HEK293 (cell line): ENCODE measurements at regions not wholly inside any gene's neighbourhood (a gene's known extent, or its start where the extent isn't known, plus 50 kb on each side); places are given as distances from the start of the nearest gene placed in this dataset.
A peak's percentile ranks its signal among the peaks of the same experiment; 100 is the strongest.

Experiments
- CTCF ChIA-PET: fragments of 350-600 bp; formaldehyde crosslinking; extraction: SDS; loops from one replicate; lab custom pipeline; 2021; ENCODE audit warnings: antibody characterized with exemption; lab: Yijun Ruan, JAX
- POLR2A ChIA-PET: fragments of 300-600 bp; formaldehyde crosslinking; extraction: SDS; loops from one replicate; lab custom pipeline; 2020; ENCODE audit warnings: antibody characterized with exemption, inconsistent platforms; lab: Yijun Ruan, JAX
- H3K27ac ChIP-seq: fragments of 200-500 bp; sonication (Bioruptor generic); 2 replicates; pipeline ENCODE4 v1.5.1; 2014; ENCODE audit warnings: low read depth, low read length, control low read depth, inconsistent platforms; ENCODE audit errors: extremely low read depth
- H3K36me3 ChIP-seq, 2 experiments: fragments of 200-500 bp in 1 of 2; sonication (Bioruptor generic) in 1 of 2; 1 replicate in 1 of 2; 2 replicates in 1 of 2; pipeline ENCODE4 v1.5.1; 2014 to 2017; ENCODE audit warnings: inconsistent platforms in 2 of 2, low read length in 2 of 2; ENCODE audit not compliant: control insufficient read depth in 2 of 2, insufficient read depth in 1 of 2
- H3K4me1 ChIP-seq: fragments of 200-500 bp; sonication (Bioruptor generic); 2 replicates; pipeline ENCODE4 v1.5.1; 2014; ENCODE audit warnings: mild to moderate bottlenecking, low read length, inconsistent platforms; ENCODE audit not compliant: control insufficient read depth, insufficient read depth
- H3K4me3 ChIP-seq: 2 replicates; pipeline ENCODE4 v1.5.1; 2011; ENCODE audit warnings: low read depth, mild to moderate bottlenecking, control low read depth, low read length, moderate library complexity
- H3K9me3 ChIP-seq: fragments of 200-500 bp; sonication (Bioruptor generic); 2 replicates; pipeline ENCODE4 v1.5.1; 2014; ENCODE audit warnings: low read depth, low read length, inconsistent platforms; ENCODE audit not compliant: control insufficient read depth, insufficient read depth
- HOXD13 ChIP-seq: sonication (generic); formaldehyde crosslinking; IDR thresholded peaks from 2 replicates; pipeline ENCODE4 v1.8.0; 2022; ENCODE audit warnings: missing genetic modification reagents, borderline replicate concordance
- KLF1 ChIP-seq: fragments of 450-650 bp; formaldehyde crosslinking; IDR thresholded peaks from 2 replicates; pipeline ENCODE4 v1.5.1; 2016; ENCODE audit warnings: missing biosample characterization, missing genetic modification characterization
- KLF16 ChIP-seq: fragments of 450-650 bp; formaldehyde crosslinking; IDR thresholded peaks from 2 replicates; pipeline ENCODE4 v1.5.1; 2017; ENCODE audit warnings: missing biosample characterization, missing genetic modification characterization
- MEIS1 ChIP-seq: sonication (generic); formaldehyde crosslinking; IDR thresholded peaks from 2 replicates; pipeline ENCODE4 v1.8.1; 2022; ENCODE audit warnings: missing genetic modification reagents, mild to moderate bottlenecking, borderline replicate concordance
- RBAK ChIP-seq: fragments of 450-650 bp; formaldehyde crosslinking; IDR thresholded peaks from 2 replicates; pipeline ENCODE4 v1.5.1; 2016; ENCODE audit warnings: missing biosample characterization, missing genetic modification characterization
- REST ChIP-seq: fragments of 450-650 bp; formaldehyde crosslinking; IDR thresholded peaks from 2 replicates; pipeline ENCODE4 v1.5.1; 2016; ENCODE audit warnings: missing biosample characterization, missing genetic modification characterization
- SP3 ChIP-seq: fragments of 450-650 bp; formaldehyde crosslinking; IDR thresholded peaks from 2 replicates; pipeline ENCODE4 v1.5.1; 2016; ENCODE audit warnings: missing biosample characterization, missing genetic modification characterization
- YY1 ChIP-seq: fragments of 450-650 bp; formaldehyde crosslinking; IDR thresholded peaks from 2 replicates; pipeline ENCODE4 v1.5.1; 2018; ENCODE audit warnings: missing biosample characterization, missing genetic modification characterization
- ZBTB7A ChIP-seq: fragments of 450-650 bp; formaldehyde crosslinking; IDR thresholded peaks from 2 replicates; pipeline ENCODE4 v1.5.1; 2016; ENCODE audit warnings: low read depth, missing biosample characterization, missing genetic modification characterization
- ZFP41 ChIP-seq: fragments of 450-650 bp; formaldehyde crosslinking; IDR thresholded peaks from 2 replicates; pipeline ENCODE4 v1.5.1; 2016; ENCODE audit warnings: missing biosample characterization, missing genetic modification characterization, borderline replicate concordance
- ZNF10 ChIP-seq: fragments of 450-650 bp; formaldehyde crosslinking; IDR thresholded peaks from 2 replicates; pipeline ENCODE4 v1.5.1; 2017; ENCODE audit warnings: missing biosample characterization, missing genetic modification characterization
- ZNF169 ChIP-seq: fragments of 450-650 bp; formaldehyde crosslinking; IDR thresholded peaks from 2 replicates; pipeline ENCODE4 v1.5.1; 2016; ENCODE audit warnings: missing biosample characterization, missing genetic modification characterization
- ZNF280D ChIP-seq: fragments of 450-650 bp; formaldehyde crosslinking; IDR thresholded peaks from 2 replicates; pipeline ENCODE4 v1.5.1; 2016; ENCODE audit warnings: missing biosample characterization, missing genetic modification characterization
- ZNF292 ChIP-seq: fragments of 450-650 bp; formaldehyde crosslinking; IDR thresholded peaks from 2 replicates; pipeline ENCODE4 v1.5.1; 2016; ENCODE audit warnings: low read depth, missing biosample characterization, missing genetic modification characterization, borderline replicate concordance
- ZNF433 ChIP-seq: fragments of 450-650 bp; formaldehyde crosslinking; IDR thresholded peaks from 2 replicates; pipeline ENCODE4 v1.5.1; 2016; ENCODE audit warnings: missing biosample characterization, missing genetic modification characterization, low read depth
- ZNF449 ChIP-seq: fragments of 450-650 bp; formaldehyde crosslinking; IDR thresholded peaks from 2 replicates; pipeline ENCODE4 v1.5.1; 2017; ENCODE audit warnings: missing biosample characterization, mild to moderate bottlenecking, missing genetic modification characterization, moderate library complexity
- ZNF48 ChIP-seq: fragments of 450-650 bp; formaldehyde crosslinking; IDR thresholded peaks from 2 replicates; pipeline ENCODE4 v1.5.1; 2016; ENCODE audit warnings: missing biosample characterization, missing genetic modification characterization
- ZNF513 ChIP-seq: fragments of 450-650 bp; IDR thresholded peaks from 2 replicates; pipeline ENCODE4 v1.5.1; 2018; ENCODE audit warnings: missing biosample characterization, missing genetic modification characterization
- ZNF555 ChIP-seq: fragments of 450-650 bp; formaldehyde crosslinking; conservative IDR thresholded peaks from 2 replicates; pipeline ENCODE4 v1.5.1; 2017; ENCODE audit warnings: missing biosample characterization, mild to moderate bottlenecking, missing genetic modification characterization, inconsistent platforms
- ZNF560 ChIP-seq: fragments of 450-650 bp; formaldehyde crosslinking; IDR thresholded peaks from 2 replicates; pipeline ENCODE4 v1.5.1; 2017; ENCODE audit warnings: missing biosample characterization, missing genetic modification characterization, borderline replicate concordance
- ZNF654 ChIP-seq: fragments of 450-650 bp; formaldehyde crosslinking; IDR thresholded peaks from 2 replicates; pipeline ENCODE4 v1.5.1; 2016; ENCODE audit warnings: low read depth, missing biosample characterization, missing genetic modification characterization
- ZNF707 ChIP-seq: fragments of 450-650 bp; formaldehyde crosslinking; IDR thresholded peaks from 2 replicates; pipeline ENCODE4 v1.5.1; 2016; ENCODE audit warnings: missing biosample characterization, missing genetic modification characterization
- ZNF792 ChIP-seq: fragments of 450-650 bp; formaldehyde crosslinking; IDR thresholded peaks from 2 replicates; pipeline ENCODE4 v1.5.1; 2016; ENCODE audit warnings: missing biosample characterization, missing genetic modification characterization
- ZSCAN30 ChIP-seq: fragments of 450-650 bp; IDR thresholded peaks from 2 replicates; pipeline ENCODE4 v1.5.1; 2018; ENCODE audit warnings: missing biosample characterization, mild to moderate bottlenecking, missing genetic modification characterization, moderate library complexity

- TF ChIP-seq ZNF292 (tag by site-specific recombination): no peak
- no peak for TF ChIP-seq MEIS1
- 0 out of 2 replicates have a peak, but pooled peaks have one; percentile 19 for TF ChIP-seq ZNF654
- TF ChIP-seq ZNF10 (tag by site-specific recombination): peak; percentile 74
- TF ChIP-seq HOXD13 (CRISPR knock-in tag): no peak
- no peak for TF ChIP-seq ZNF449 (tag by site-specific recombination)
- no peaks in the 10 kb centered on the region for H3K4me1 ChIP-seq
- no peaks in the 10 kb centered on the region for H3K9me3 ChIP-seq
- ChIA-PET POLR2A (no interaction called here), CTCF (interaction anchor here (0.8 to 1.1 kb wide), 3 partner anchors 24 to 35 kb away, joined by 3 to 4 read pairs (median 3); no protein-coding TSS in a partner anchor)
- H3K36me3 ChIP-seq: no peaks in the 10 kb centered on the region
- no peak overlapping the region for H3K27ac ChIP-seq
- H3K4me3 ChIP-seq: no peak overlapping the region
Measured at GRCh38 chr5:29697785-29698414, 1495.6 kb upstream of the CDH6 start.

- no peak overlapping the region for H3K4me3 ChIP-seq
- TF ChIP-seq YY1 (tag by site-specific recombination): no peak
- TF ChIP-seq ZNF280D (tag by site-specific recombination): no peak
- TF ChIP-seq SP3: no peak
- TF ChIP-seq ZSCAN30 (tag by site-specific recombination): no peak
- no peak for TF ChIP-seq ZNF513 (tag by site-specific recombination)
- no peak for TF ChIP-seq RBAK (tag by site-specific recombination)
- no peak for TF ChIP-seq REST (tag by site-specific recombination)
- no peak for TF ChIP-seq ZNF707 (tag by site-specific recombination)
- TF ChIP-seq ZNF433: no peak
- TF ChIP-seq ZNF560 (tag by site-specific recombination): no peak
- no peak for TF ChIP-seq ZNF48 (tag by site-specific recombination)
- TF ChIP-seq ZNF169 (tag by site-specific recombination): no peak
- no peak for TF ChIP-seq ZFP41 (tag by site-specific recombination)
- TF ChIP-seq ZBTB7A (tag by site-specific recombination): no peak
- TF ChIP-seq KLF16: no peak
- TF ChIP-seq KLF1 (tag by site-specific recombination): no peak
- no peak for TF ChIP-seq ZNF792 (tag by site-specific recombination)
- TF ChIP-seq ZNF555 (tag by site-specific recombination): no peak
- TF ChIP-seq, all 188 proteins: peak for 0
- Histone ChIP-seq H3K36me3 (no peaks in the 10 kb centered on the region), H3K9me3 (no peaks in the 10 kb centered on the region), H3K4me1 (no peaks in the 10 kb centered on the region), H3K27ac (no peak overlapping the region)
- CTCF ChIA-PET: interaction anchor here (0.7 to 1.1 kb wide), 5 partner anchors 10 to 1001 kb away, joined by 3 to 4 read pairs (median 3); no protein-coding TSS in a partner anchor
- POLR2A ChIA-PET: no interaction called here
Measured at GRCh38 chr5:29697278-29697677, 1496.2 kb upstream of the CDH6 start.
